RWPE1 (cell line): ENCODE measurements at regions not wholly inside any gene's neighbourhood (a gene's known extent, or its start where the extent isn't known, plus 50 kb on each side); places are given as distances from the start of the nearest gene placed in this dataset.
"Not testable (repeated sequence)": the region's sequence is repeated elsewhere in the genome, so short reads cannot be mapped to it uniquely, and the experiment has no call there.

ENCODE experiments used
- CTCF ChIA-PET: fragments of 350-600 bp; sonication (Branson Sonifier 250); formaldehyde crosslinking; extraction: SDS; loops from one replicate; lab custom pipeline; 2021; lab: Yijun Ruan, JAX
- POLR2A ChIA-PET: fragments of 400-600 bp; formaldehyde crosslinking; extraction: SDS; loops from one replicate; lab custom pipeline; 2020; ENCODE audit warnings: antibody characterized with exemption; ENCODE audit not compliant: low non-redundant PET; lab: Yijun Ruan, JAX
- DNase-seq: peaks from one replicate; pipeline ENCODE4 v3.0.0; 2012; ENCODE audit warnings: low spot score
- H3K27ac ChIP-seq: fragments of 450-650 bp; 2 replicates; pipeline ENCODE4 v1.5.1; 2017
- CTCF ChIP-seq: fragments of 450-650 bp; conservative IDR thresholded peaks from 2 replicates; pipeline ENCODE4 v1.5.1; 2017; ENCODE audit warnings: low read depth, mild to moderate bottlenecking

GRCh38 chrX:63581906-63582305 lies 203.1 kb downstream of the ARHGEF9 start:
- H3K27ac ChIP-seq = no peak overlapping the region
- no peak for DNase-seq
- no peak for TF ChIP-seq CTCF
- CTCF ChIA-PET = no interaction called here
- POLR2A ChIA-PET = no interaction called here

- CTCF ChIA-PET = no interaction called here
- no peak overlapping the region for H3K27ac ChIP-seq
- POLR2A ChIA-PET = no interaction called here
- TF ChIP-seq CTCF = no peak
- no peak for DNase-seq
Measured at GRCh38 chrX:63581398-63581797, 203.6 kb downstream of the ARHGEF9 start.

GRCh38 chrX:63576533-63576932 lies 208.5 kb downstream of the ARHGEF9 start:
- ChIA-PET POLR2A (no interaction called here), CTCF (no interaction called here)
- no peak overlapping the region for H3K27ac ChIP-seq
- no peak for DNase-seq
- TF ChIP-seq CTCF = no peak

- POLR2A ChIA-PET, CTCF ChIA-PET, H3K27ac ChIP-seq, DNase-seq: not testable (repeated sequence)
Measured at GRCh38 chrX:63575700-63576099, 209.3 kb downstream of the ARHGEF9 start.

GRCh38 chrX:63566856-63567255 lies 215.7 kb upstream of the SPIN4 start:
- TF ChIP-seq CTCF = no peak
- H3K27ac ChIP-seq = no peak overlapping the region
- POLR2A ChIA-PET = no interaction called here
- DNase-seq = no peak
- CTCF ChIA-PET = no interaction called here

GRCh38 chrX:63561425-63561824 lies 210.3 kb upstream of the SPIN4 start:
- no peak for DNase-seq
- H3K27ac ChIP-seq = no peak overlapping the region
- no peak for TF ChIP-seq CTCF
- ChIA-PET POLR2A (no interaction called here), CTCF (no interaction called here)

GRCh38 chrX:63560601-63561218 lies 209.6 kb upstream of the SPIN4 start:
- DNase-seq = peak; percentile 67
- TF ChIP-seq CTCF = no peak
- peak overlapping the region; percentile 73 for H3K27ac ChIP-seq
- ChIA-PET POLR2A (no interaction called here), CTCF (no interaction called here)
